Keratinocyte (primary cell): ENCODE measurements at regions not wholly inside any gene's neighbourhood (a gene's known extent, or its start where the extent isn't known, plus 50 kb on each side); places are given as distances from the start of the nearest gene placed in this dataset.

ENCODE experiments used
- DNase-seq: peaks from one replicate; pipeline ENCODE4 v3.0.0-alpha.2; 2011; ENCODE audit warnings: low read depth, missing footprints, low spot score
- FAIRE-seq: peaks from 2 replicates; lab custom pipeline; 2011; peaks lifted over from hg19 to GRCh38; lab: Jason Lieb, UNC
- H2AFZ ChIP-seq: 2 replicates; pipeline ENCODE4 v1.6.0; 2012; ENCODE audit warnings: low read length, control low read depth, inconsistent platforms; ENCODE audit not compliant: control insufficient read depth
- H3K27ac ChIP-seq: 2 replicates; pipeline ENCODE4 v1.5.1; 2011; ENCODE audit warnings: low read length; ENCODE audit not compliant: control insufficient read depth, insufficient read depth
- H3K27me3 ChIP-seq: 3 replicates; pipeline ENCODE4 v1.6.0; 2011; ENCODE audit warnings: low read length; ENCODE audit not compliant: control insufficient read depth, insufficient read depth; ENCODE audit errors: extremely low read depth
- H3K36me3 ChIP-seq, 2 experiments: 2 replicates in 1 of 2; 3 replicates in 1 of 2; pipeline ENCODE4 v1.5.1; 2011; ENCODE audit warnings: low read length in 2 of 2, mild to moderate bottlenecking in 1 of 2; ENCODE audit not compliant: control insufficient read depth in 2 of 2, insufficient read depth in 2 of 2; ENCODE audit errors: extremely low read depth in 1 of 2
- H3K4me1 ChIP-seq: 3 replicates; pipeline ENCODE4 v1.5.1; 2011; ENCODE audit warnings: low read length; ENCODE audit not compliant: control insufficient read depth, insufficient read depth; ENCODE audit errors: extremely low read depth
- H3K4me2 ChIP-seq: 3 replicates; pipeline ENCODE4 v1.6.0; 2011; ENCODE audit warnings: low read depth, low read length; ENCODE audit not compliant: control insufficient read depth, insufficient read depth; ENCODE audit errors: extremely low read depth
- H3K4me3 ChIP-seq, 3 experiments: fragments of 200-600 bp in 1 of 3; sonication (generic) in 1 of 3; 2 replicates in 2 of 3; 3 replicates in 1 of 3; pipeline ENCODE4 v1.5.1; 2011 to 2016; ENCODE audit warnings: low read length in 3 of 3, mild to moderate bottlenecking in 3 of 3, control low read depth in 2 of 3, inconsistent platforms in 1 of 3, low read depth in 1 of 3, mixed read lengths in 1 of 3, mixed run types in 1 of 3, moderate library complexity in 1 of 3; ENCODE audit not compliant: control insufficient read depth in 2 of 3, insufficient read depth in 2 of 3; ENCODE audit errors: extremely low read depth in 1 of 3
- H3K79me2 ChIP-seq: 2 replicates; pipeline ENCODE4 v1.6.0; 2012; ENCODE audit warnings: low read length; ENCODE audit not compliant: control insufficient read depth, insufficient read depth
- H3K9ac ChIP-seq: 3 replicates; pipeline ENCODE4 v1.6.0; 2011; ENCODE audit warnings: low read length; ENCODE audit not compliant: control insufficient read depth, insufficient read depth; ENCODE audit errors: extremely low read depth
- H3K9me1 ChIP-seq: 3 replicates; pipeline ENCODE4 v1.6.0; 2011; ENCODE audit warnings: low read length; ENCODE audit not compliant: control insufficient read depth, insufficient read depth; ENCODE audit errors: extremely low read depth
- H3K9me3 ChIP-seq: 2 replicates; pipeline ENCODE4 v1.5.1; 2012; ENCODE audit warnings: low read depth, low read length; ENCODE audit not compliant: control insufficient read depth
- H4K20me1 ChIP-seq: 3 replicates; pipeline ENCODE4 v1.6.0; 2011; ENCODE audit warnings: low read length; ENCODE audit not compliant: control insufficient read depth, insufficient read depth; ENCODE audit errors: extremely low read depth
- CTCF ChIP-seq, 3 experiments: IDR thresholded peaks in 1 of 3; conservative IDR thresholded peaks in 1 of 3; optimal IDR thresholded peaks in 1 of 3; 2 replicates in 2 of 3; 3 replicates in 1 of 3; pipeline versions ENCODE3 to v1.5.1; 2011; ENCODE audit warnings: low read length in 3 of 3, mild to moderate bottlenecking in 3 of 3, moderate library complexity in 2 of 3, control low read depth in 1 of 3, inconsistent platforms in 1 of 3; ENCODE audit not compliant: insufficient read depth in 2 of 3; ENCODE audit errors: extremely low read depth in 1 of 3
- EZH2 ChIP-seq: IDR thresholded peaks from one replicate; pipeline ENCODE4 v1.6.1; 2012; ENCODE audit warnings: inconsistent platforms, mild to moderate bottlenecking, low read length, moderate library complexity
- dilution Hi-C: fragments of 300-500 bp; cut with MboI; formaldehyde crosslinking; loops from one replicate; pipeline ENCODE4 v1.7.0; 2020; ENCODE audit warnings: low sequenced_read_pairs; ENCODE audit not compliant: extremely low pct_ligation_motif_present

- TF ChIP-seq EZH2 (no peak), CTCF (optimal IDR thresholded peaks at IDR 0.05 in 1 of 3, IDR thresholded peaks at IDR 0.05 in 1 of 3, conservative IDR thresholded peaks at IDR 0.05 in 1 of 3; ENCODE audit: extremely low read depth in 1 of 3, insufficient read depth in 2 of 3, low read length in 3 of 3) (no peak)
- H2AFZ ChIP-seq, result peak overlapping the region; percentile 50
- no peak overlapping the region for H3K9ac ChIP-seq
- no peaks in the 10 kb centered on the region for H3K27me3 ChIP-seq
- no peaks in the 10 kb centered on the region for H4K20me1 ChIP-seq
- peaks cover 15% of the 10 kb centered on the region for H3K4me1 ChIP-seq
- H3K4me3 ChIP-seq, result no peak overlapping the region
- no peaks in the 10 kb centered on the region for H3K79me2 ChIP-seq
- FAIRE-seq (peak; percentile 61), DNase-seq (no peak)
- H3K36me3 ChIP-seq, result no peaks in the 10 kb centered on the region
- no peaks in the 10 kb centered on the region for H3K9me3 ChIP-seq
- dilution Hi-C loops, result no loop called here
- no peak overlapping the region for H3K4me2 ChIP-seq
- H3K9me1 ChIP-seq, result no peaks in the 10 kb centered on the region
- no peak overlapping the region for H3K27ac ChIP-seq
Measured at GRCh38 chr20:10992731-10993130, 318.9 kb upstream of the JAG1 start.

GRCh38 chr20:10994991-10995700, 321.3 kb upstream of the JAG1 start:
- DNase-seq (no peak), FAIRE-seq (no peak)
- H3K9ac ChIP-seq, result no peak overlapping the region
- no peaks in the 10 kb centered on the region for H3K27me3 ChIP-seq
- H3K9me3 ChIP-seq, result no peaks in the 10 kb centered on the region
- no peak overlapping the region for H3K27ac ChIP-seq
- H3K9me1 ChIP-seq, result no peaks in the 10 kb centered on the region
- no peak overlapping the region for H2AFZ ChIP-seq
- peaks cover 5% of the 10 kb centered on the region for H3K4me1 ChIP-seq
- no peaks in the 10 kb centered on the region for H4K20me1 ChIP-seq
- H3K4me3 ChIP-seq, result no peak overlapping the region
- no peaks in the 10 kb centered on the region for H3K36me3 ChIP-seq
- no peaks in the 10 kb centered on the region for H3K79me2 ChIP-seq
- no peak for TF ChIP-seq EZH2
- no peak for TF ChIP-seq CTCF (optimal IDR thresholded peaks at IDR 0.05 in 1 of 3, IDR thresholded peaks at IDR 0.05 in 1 of 3, conservative IDR thresholded peaks at IDR 0.05 in 1 of 3; ENCODE audit: extremely low read depth in 1 of 3, insufficient read depth in 2 of 3, low read length in 3 of 3)
- dilution Hi-C loops, result no loop called here
- H3K4me2 ChIP-seq, result no peak overlapping the region
